ENCODE measurements at regions not wholly inside any gene's neighbourhood (a gene's known extent, or its start where the extent isn't known, plus 50 kb on each side); places are given as distances from the start of the nearest gene placed in this dataset.
A peak's percentile ranks its signal among the peaks of the same experiment; 100 is the strongest.
"Not testable (repeated sequence)": the region's sequence is repeated elsewhere in the genome, so short reads cannot be mapped to it uniquely, and the experiment has no call there.

GRCh38 chr14:63147018-63147417 is 57.2 kb upstream of the RHOJ start:
- no peak overlapping the region for H3K9ac ChIP-seq (ENCODE audit: low read length)
- no peaks in the 10 kb centered on the region for H3K36me3 ChIP-seq (ENCODE audit: control insufficient read depth, insufficient read depth, low read length, severe bottlenecking)
- no peaks in the 10 kb centered on the region for H3K27me3 ChIP-seq (replicated peaks; ENCODE audit: control insufficient read depth, insufficient read depth, low read length)
- DNase-seq (ENCODE audit: low read depth), result no peak
- H3K4me1 ChIP-seq (ENCODE audit: control insufficient read depth, insufficient read depth, low read length), result no peaks in the 10 kb centered on the region
- no peak overlapping the region for H3K4me3 ChIP-seq (ENCODE audit: low read length)
- H3K9me3 ChIP-seq (ENCODE audit: control insufficient read depth, low read length), result peaks cover 3% of the 10 kb centered on the region

DNA sequence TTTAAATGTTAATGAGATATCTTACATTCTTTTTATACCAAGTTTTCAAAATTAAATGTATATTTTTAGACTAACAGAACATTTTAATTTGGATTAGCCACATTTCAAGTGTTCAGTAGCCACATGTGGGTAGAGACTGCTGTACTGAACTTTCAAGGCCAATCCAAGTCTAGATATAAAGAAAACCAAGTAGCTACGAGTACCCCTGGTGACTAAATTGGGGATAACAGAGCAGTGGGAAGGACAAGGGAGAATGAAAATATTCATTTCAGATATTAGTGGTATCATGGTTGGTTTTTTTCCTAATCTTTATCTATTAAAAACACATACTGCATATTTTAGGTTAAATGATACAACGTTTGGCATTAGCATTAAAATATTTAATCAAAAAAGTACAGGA is 69.4 kb upstream of the RHOJ start:
- no peak overlapping the region for H3K4me3 ChIP-seq (ENCODE audit: low read length)
- DNase-seq (ENCODE audit: low read depth), result peak; percentile 63
- H3K4me1 ChIP-seq (ENCODE audit: control insufficient read depth, insufficient read depth, low read length), result no peaks in the 10 kb centered on the region
- no peaks in the 10 kb centered on the region for H3K9me3 ChIP-seq (ENCODE audit: control insufficient read depth, low read length)
- no peak overlapping the region for H3K9ac ChIP-seq (ENCODE audit: low read length)
- peaks cover 5% of the 10 kb centered on the region for H3K27me3 ChIP-seq (replicated peaks; ENCODE audit: control insufficient read depth, insufficient read depth, low read length)
- no peaks in the 10 kb centered on the region for H3K36me3 ChIP-seq (ENCODE audit: control insufficient read depth, insufficient read depth, low read length, severe bottlenecking)

DNA sequence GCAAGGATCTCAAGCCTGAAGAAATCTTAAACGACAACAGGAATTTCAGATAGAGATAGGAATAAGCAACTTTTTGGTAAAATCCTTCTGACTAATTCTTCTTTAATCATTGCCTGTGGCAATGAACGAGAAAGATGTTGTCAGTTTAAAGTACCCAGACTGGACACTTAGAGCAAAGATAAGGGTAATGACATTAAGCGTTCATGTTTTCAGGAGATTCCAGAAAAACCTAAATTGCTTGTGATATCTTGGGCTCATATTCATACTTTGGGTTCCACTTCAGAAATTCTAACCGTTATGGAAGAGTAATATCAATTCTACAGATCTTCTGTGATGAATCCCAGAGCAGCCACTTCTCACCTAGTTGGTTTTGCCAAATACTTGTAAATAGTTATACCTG is 73.7 kb upstream of the RHOJ start:
- Histone ChIP-seq H3K9me3 (ENCODE audit: control insufficient read depth, low read length) (no peaks in the 10 kb centered on the region), H3K27me3 (replicated peaks; ENCODE audit: control insufficient read depth, insufficient read depth, low read length) (peaks cover 6% of the 10 kb centered on the region), H3K4me3 (ENCODE audit: low read length) (no peak overlapping the region), H3K4me1 (ENCODE audit: control insufficient read depth, insufficient read depth, low read length) (no peaks in the 10 kb centered on the region), H3K9ac (ENCODE audit: low read length) (no peak overlapping the region), H3K36me3 (ENCODE audit: control insufficient read depth, insufficient read depth, low read length, severe bottlenecking) (no peaks in the 10 kb centered on the region)
- DNase-seq (ENCODE audit: low read depth), result no peak

GRCh38 chr14:63106487-63106886 is 61.2 kb upstream of the KCNH5 start:
- H3K4me1 ChIP-seq (ENCODE audit: control insufficient read depth, insufficient read depth, low read length); H3K9ac ChIP-seq (ENCODE audit: low read length); H3K36me3 ChIP-seq (ENCODE audit: control insufficient read depth, insufficient read depth, low read length, severe bottlenecking); H3K4me3 ChIP-seq (ENCODE audit: low read length); H3K9me3 ChIP-seq (ENCODE audit: control insufficient read depth, low read length); DNase-seq (ENCODE audit: low read depth); H3K27me3 ChIP-seq (replicated peaks; ENCODE audit: control insufficient read depth, insufficient read depth, low read length): not testable (repeated sequence)

DNA sequence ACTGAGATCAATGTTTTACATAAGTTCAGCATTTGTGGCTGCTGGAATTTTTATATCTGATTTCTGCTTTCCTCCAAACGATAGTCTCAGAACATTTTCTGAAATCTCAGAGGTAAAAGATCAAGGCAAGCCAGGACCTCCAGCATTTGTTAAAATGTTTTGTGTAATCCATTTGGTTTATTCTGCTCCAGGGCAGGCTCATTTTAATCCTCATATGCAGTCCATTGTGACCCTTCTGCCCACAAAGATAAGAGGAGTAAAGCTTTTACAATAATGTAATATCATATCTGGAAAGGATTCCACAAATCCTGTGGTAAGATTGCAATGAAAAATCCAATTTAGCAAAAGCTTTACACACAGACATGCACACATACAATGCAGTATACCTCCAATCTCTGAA is 55.3 kb upstream of the KCNH5 start:
- no peaks in the 10 kb centered on the region for H3K9me3 ChIP-seq (ENCODE audit: control insufficient read depth, low read length)
- H3K9ac ChIP-seq (ENCODE audit: low read length), result no peak overlapping the region
- no peaks in the 10 kb centered on the region for H3K36me3 ChIP-seq (ENCODE audit: control insufficient read depth, insufficient read depth, low read length, severe bottlenecking)
- peak; percentile 28 for DNase-seq (ENCODE audit: low read depth)
- H3K27me3 ChIP-seq (replicated peaks; ENCODE audit: control insufficient read depth, insufficient read depth, low read length), result no peaks in the 10 kb centered on the region
- H3K4me3 ChIP-seq (ENCODE audit: low read length), result no peak overlapping the region
- H3K4me1 ChIP-seq (ENCODE audit: control insufficient read depth, insufficient read depth, low read length), result no peaks in the 10 kb centered on the region

GRCh38 chr14:63096186-63096585 is 50.9 kb upstream of the KCNH5 start:
- no peaks in the 10 kb centered on the region for H3K9me3 ChIP-seq (ENCODE audit: control insufficient read depth, low read length)
- no peak overlapping the region for H3K4me3 ChIP-seq (ENCODE audit: low read length)
- H3K27me3 ChIP-seq (replicated peaks; ENCODE audit: control insufficient read depth, insufficient read depth, low read length), result no peaks in the 10 kb centered on the region
- DNase-seq (ENCODE audit: low read depth), result no peak
- no peaks in the 10 kb centered on the region for H3K36me3 ChIP-seq (ENCODE audit: control insufficient read depth, insufficient read depth, low read length, severe bottlenecking)
- no peaks in the 10 kb centered on the region for H3K4me1 ChIP-seq (ENCODE audit: control insufficient read depth, insufficient read depth, low read length)
- no peak overlapping the region for H3K9ac ChIP-seq (ENCODE audit: low read length)

All from adipocyte (in vitro differentiated cells).